EL (cell line): ENCODE measurements at regions not wholly inside any gene's neighbourhood (a gene's known extent, or its start where the extent isn't known, plus 50 kb on each side); places are given as distances from the start of the nearest gene placed in this dataset.
"Not testable (repeated sequence)": the region's sequence is repeated elsewhere in the genome, so short reads cannot be mapped to it uniquely, and the experiment has no call there.

Source experiments
- DNase-seq: peaks from one replicate; pipeline ENCODE4 v3.0.0-alpha.2; 2016

DNA sequence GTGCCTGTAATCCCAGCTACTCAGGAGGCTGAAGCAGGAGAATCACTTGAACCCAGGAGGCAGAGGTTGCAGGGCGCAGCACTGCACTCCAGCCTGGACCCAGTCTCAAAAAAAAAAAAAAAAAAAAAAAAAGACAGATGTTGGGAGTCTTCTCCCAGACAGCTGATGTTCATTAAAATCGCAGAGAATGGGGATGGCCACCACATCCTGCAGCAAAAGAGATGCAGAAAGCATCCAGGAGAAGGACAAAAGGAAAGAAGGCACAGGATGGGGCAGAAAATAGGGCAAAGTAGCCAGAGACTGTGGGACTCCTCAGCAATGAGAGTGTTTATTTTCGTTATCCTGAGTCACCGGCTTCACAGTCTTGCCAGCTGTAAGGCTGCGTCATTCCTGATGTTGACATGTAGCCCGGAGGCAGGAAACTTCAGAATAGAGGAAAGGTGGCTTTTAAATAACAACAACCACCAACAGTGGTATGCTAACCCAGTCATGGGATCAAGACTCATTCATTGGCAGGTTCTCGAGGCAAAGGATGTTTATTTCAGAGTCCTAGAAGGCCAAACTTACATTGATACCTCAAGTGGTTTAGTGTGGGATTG, 149.5 kb upstream of the SVIL start:
- peak; percentile 100 for DNase-seq

DNA sequence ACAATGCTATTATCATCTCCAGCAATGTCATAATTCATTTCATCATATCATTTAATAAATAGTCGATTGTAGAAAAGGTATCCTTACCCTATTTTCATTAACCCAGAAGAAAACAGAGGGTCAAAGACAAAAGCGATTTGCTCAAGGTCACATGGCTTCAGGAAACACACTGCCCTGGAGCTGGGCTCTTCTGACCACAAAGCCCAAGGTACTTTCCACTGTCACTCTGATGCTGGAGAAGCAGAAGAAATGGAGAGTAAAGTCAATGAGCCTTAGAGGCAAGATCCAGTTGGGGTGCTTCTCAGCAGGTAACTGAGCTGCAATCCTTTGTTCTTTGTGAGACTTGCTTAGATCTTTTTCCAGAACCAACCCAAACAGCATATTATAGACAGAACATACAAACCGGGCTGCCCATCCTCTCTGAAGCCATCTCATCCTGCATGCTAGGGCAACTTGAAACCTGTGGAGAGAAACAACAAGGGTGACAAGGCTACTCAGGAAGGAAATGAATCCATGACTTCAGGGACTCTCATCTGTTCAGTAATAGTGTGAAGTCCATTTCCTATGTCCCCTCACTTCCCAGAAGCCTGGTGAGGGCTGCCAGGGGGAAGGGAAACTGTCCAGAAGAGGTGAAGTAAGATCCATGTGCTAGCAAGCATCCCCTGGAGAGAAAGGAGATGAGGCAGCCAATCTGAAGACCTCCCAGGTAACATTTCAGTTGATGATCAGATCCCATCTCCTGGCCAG, 148.6 kb upstream of the SVIL start:
- no peak for DNase-seq

DNA sequence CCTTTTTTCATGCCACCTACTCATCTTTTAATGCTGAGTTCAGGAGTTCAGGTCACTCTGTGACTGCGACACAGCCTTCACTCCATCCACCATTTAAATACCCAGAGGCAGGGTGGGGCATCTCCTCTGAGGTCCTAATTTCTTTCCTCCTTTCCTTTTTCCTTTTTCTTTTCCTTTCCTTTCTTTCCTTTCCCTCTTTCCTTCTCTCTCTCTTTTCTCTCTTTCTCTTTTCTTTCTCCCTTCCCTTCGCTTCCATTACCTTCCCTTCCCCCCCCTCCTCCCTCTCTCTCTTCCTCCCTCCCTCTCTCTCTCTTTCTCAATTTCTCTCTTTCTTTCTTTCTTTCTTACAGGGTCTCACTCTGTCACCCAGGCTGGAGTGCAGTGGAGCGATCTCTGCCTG, 145.9 kb upstream of the SVIL start:
- no peak for DNase-seq

DNA sequence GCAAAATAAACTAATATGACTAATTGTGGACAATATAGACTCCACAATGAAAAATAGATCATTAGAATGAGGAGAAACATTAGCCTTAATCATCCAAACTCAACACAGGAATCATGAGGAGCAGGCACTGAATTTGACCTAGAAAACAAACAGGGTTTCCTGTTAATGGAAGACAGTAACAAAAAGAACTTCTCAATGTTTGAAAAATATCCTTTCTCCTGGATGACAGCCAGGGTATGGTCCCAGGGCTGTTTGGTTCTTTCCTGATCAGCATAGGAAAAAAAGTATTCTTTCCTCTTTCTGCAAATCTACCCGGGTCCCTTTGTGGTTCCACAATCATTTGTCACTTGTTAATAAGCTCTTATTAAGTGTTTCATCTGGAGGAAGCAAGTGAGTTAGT, 145.3 kb upstream of the SVIL start:
- DNase-seq: no peak

DNA sequence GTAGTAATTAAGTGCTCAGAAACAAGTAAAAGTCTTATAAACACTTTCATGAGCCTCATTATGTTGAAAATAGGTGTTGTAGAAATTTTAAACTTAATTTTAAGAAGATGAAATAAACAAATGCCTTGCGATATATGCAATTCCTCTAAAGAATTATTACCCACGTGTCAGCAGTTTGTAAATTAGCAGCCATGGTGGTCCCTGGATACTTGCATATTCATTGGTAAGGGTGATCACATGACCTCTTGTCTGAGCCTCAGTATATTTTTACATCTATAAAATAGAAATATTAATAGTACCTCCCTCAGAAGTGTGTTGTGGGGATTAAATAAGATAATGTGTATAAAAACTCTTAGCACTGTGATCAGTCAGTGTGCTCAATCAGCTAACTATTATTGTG, 141.5 kb upstream of the SVIL start:
- no peak for DNase-seq

DNA sequence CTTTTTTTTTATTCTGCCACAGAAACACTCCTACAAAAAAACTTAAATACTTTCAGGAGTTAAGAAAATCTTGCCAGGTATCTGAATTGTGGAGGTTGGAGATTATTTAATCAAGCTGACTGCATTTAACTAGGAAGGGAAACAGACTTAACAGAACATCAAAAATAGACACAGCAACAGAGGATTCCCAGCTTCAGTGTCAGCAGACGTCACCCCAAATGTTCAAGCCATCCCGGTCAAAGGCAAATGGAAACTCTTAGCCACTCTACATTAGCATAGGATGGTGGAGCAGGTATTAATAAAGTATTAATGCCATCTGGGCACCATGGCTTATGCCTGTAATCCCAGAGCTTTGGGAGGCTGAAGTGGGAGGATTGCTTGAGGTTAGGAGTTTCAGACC, 139.7 kb upstream of the SVIL start:
- no peak for DNase-seq

DNA sequence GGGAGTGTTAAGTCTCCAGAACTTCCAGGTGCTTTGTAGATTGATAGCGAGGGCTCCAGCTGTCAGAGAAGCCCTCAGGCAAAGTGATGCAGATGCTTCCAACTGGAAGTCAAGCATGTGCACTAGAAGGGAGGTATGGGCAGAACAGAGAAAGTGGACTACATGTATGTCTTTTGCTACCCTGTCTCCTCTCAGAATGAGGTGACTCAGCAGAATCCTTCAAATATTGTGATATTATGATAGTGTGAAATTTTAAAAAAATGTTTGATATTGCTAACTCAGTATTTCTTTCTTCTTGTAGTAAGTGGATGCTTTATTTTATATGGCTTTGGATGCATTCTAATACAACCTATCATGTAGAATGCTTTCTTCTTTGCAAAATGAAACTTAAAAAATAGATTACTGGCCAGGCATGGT, 138.9 kb upstream of the SVIL start:
- no peak for DNase-seq

DNA sequence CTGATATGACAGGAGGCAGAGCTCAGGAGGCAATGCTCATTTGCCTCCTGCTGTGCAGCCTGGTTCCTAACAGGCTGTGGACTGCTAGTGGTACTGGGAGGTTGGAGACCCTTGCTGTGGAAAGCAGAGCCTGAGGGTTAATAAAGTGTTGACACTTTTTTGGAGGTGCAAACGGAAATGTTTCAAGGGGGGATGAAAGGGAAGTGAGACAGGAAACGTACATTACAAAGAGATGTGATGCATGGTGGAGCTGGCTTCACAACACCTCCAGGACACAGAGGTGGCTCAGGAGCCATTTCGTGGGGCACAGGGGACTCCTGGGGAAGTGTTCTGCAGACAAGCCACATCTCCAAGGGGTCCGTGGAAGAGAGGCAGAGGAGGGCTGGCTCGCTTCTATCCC, 137.6 kb upstream of the SVIL start:
- DNase-seq: no peak

DNA sequence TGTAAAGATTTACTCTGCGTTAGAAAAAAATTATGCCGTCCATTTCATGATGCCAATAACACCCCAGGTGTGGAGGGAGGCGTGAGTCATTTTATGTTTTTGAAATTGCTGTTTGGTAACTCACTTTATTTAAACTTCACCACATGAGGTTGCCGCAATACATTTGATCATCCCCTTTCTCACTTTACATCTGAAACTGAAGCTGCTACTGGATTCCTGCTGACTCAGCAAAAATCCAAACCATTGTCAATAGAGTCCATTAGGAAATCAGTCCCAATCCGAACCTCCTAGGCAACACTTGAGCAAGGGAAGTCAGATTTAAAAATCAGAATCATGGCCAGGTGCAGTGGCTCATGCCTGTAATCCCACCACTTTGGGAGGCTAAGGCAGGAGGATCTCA, 136.6 kb upstream of the SVIL start:
- no peak for DNase-seq

DNA sequence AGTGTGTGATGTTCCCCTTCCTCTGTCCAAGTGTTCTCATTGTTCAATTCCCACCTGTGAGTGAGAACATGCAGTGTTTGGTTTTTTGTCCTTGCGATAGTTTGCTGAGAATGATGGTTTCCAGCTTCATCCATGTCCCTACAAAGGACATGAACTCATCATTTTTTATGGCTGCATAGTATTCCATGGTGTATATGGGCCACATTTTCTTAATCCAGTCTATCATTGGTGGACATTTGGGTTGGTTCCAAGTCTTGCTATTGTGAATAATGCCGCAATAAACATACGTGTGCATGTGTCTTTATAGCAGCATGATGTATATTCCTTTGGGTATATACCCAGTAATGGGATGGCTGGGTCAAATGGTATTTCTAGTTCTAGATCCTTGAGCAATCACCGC, 134.5 kb upstream of the SVIL start:
- not testable (repeated sequence) for DNase-seq

DNA sequence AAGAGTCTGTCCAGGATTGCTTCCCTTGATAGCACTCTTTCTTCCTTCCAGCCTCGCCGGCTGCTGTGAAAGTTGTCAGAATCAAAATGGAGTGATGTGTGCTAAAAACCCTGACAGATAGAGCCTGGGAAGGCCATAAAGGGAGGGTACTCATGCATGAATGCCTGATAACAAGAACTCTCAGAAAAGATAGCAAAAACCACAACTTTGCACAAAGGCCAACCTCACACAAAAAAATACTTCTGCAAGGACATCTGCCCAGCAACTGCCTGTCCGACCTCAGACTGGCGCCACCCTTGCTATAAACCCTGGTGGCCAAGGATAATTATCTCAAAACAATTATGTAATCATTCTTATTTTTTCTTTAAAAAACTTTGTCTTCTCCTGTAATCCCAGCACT, 133.2 kb upstream of the SVIL start:
- no peak for DNase-seq

DNA sequence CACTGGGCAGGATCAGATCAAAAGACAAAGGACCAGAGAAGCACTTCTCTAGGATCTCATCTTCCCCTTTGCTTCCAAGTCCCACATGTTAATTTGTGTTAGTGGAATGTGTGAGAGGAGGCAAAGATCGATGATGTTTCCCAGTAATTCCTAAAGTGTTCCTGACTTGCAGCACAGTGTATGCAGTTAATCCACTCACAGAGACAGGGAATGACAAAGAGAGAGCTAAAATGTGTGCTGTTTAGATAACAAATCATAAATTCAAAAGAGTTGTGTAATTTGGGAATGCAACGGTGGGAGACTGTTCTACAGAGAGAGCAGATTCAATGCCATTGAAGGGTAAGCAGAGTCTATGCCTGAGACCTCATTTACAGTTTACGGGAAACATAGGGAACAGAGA, 132.0 kb upstream of the SVIL start:
- no peak for DNase-seq

DNA sequence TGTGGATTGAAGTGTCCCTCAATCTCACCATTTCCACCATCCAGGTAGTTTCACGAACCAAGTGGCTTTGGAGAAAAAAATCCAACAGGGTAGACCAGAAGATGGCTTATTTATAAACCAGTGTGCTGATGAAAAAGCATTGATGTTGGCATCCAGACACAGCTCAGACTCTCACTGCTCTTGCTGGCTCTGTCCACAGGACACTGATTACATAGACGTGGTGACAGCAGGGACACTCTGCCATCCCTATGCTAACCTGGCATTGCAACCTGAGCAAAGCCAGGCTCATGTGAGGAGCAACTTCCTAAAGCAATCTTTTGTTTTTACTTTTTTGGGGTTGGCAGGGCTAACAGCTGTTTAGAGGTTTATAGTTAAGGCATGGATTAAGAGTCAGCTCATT, 130.6 kb upstream of the SVIL start:
- no peak for DNase-seq

DNA sequence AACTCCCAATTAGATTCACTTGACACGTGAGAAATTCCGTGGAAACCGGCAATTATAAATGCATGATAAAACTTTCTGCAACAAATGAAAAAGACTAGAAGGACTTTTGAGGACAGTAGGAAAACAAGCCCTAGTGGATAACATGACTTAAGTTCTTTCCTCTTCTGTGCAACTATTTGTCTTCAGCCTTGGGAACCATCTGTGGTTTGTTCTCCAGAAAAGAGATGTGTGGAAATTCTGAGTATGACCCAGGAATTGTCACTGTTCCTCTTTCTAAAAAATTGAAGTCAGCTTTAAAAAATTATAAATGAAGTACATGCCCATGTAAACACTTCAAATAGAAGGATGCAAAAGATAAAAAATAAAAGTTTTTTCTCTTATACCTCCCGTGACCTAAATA, 128.6 kb upstream of the SVIL start:
- DNase-seq: no peak

DNA sequence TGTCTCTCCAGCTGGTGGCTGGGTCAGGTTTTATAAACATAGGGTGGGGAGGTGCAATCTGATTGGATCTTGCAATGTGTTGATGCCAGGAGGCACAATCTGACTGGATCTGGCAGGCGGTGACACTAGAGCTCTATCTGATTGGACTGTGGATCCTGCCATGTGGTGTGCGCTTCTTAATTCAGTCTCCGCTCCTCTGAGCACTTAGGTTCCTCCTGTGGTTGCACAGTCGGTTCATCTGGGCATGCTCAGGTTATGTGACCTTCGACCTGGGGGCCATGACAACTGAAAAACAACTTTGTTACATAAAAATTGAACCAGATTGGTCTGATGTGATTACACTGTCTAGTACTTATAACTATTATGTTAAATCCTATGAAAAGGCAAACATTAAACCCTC, 127.1 kb upstream of the SVIL start:
- no peak for DNase-seq

DNA sequence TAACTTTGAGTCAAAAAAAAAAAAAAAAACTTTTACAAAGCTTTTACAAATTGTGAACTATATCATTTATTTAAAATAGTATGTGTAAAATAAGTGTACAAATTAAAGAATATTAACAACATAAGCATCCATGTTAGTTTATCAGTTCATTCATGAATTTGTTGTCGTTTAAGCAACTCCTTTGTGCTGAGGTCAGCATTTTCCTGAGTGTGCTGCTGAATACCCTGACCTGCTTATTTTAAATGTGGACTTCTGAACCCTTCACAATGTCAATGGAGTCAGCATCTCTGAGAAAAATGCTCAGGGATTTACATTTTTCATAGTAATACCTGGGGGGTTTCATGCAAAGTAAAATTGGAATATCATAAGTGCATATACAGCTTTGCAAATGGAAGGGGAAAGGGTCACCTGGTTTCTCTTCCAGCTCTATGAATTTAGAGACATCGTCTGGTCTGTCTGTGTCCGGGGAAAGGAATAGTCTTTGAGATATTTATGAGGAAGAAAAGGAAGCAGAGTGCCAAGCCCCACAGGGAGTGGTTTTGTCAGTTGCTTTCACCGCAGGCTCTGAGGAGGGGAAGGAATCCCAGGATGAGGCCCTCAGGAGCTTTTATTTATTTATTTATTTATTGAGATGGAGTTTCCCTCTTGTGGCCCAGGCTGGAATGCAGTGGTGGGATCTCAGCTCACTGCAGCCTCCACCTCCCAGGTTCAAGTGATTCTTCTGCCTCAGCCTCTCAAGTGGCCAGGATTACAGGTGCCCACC, 125.5 kb upstream of the SVIL start:
- no peak for DNase-seq

DNA sequence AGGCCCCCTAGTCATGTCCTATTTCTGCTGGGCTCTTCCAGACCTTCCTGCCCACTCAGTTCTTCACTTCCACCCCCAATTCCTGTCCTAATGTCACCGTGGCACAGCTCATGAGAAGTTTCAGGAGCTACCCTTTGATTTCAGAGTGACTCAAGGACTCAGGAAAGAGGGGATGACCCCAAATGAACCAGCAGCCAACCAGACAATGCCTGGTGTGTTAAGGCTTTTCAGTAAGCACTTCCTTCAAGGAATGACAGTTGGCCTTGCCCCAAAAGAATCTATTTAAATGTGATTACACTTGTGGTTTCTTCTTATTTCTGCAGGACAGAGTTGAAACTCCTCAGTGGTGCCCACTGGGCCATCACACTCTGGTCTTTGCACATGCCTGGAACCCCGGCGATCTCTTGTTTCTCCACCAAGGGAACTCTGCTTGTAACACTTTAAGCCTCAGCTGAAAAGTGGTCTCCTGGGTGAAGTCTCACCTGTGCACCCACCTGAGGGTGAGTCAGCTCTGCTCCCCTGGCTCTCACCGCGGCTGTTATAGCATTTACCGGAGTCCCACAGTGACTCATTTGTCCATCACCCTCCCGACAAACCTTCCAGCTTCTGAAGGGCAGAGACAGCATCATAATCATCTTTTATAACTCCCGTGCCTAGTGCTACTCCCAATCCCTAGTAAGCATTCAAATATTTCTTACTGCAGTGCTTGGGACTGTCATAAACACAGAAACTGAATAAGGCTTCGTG, 123.0 kb upstream of the SVIL start:
- DNase-seq: peak; percentile 17

DNA sequence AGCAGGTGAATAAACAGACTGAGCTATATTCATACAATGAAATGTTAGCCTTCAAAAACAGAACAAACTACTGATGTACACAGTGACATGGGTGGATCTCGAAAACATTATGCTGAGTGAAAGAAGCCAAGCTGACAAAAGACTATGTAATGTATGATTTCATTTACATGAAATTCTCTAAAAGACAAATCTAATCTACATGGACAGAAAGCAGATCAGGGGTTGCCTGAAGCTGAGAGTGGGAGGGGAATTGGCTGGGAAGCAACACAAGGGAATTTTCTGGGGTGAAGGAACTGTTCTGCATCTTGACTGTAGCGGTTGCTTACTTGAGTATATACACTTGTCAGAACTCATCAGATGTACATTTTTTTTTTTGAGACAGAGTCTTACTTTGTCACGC, 121.7 kb upstream of the SVIL start:
- no peak for DNase-seq

DNA sequence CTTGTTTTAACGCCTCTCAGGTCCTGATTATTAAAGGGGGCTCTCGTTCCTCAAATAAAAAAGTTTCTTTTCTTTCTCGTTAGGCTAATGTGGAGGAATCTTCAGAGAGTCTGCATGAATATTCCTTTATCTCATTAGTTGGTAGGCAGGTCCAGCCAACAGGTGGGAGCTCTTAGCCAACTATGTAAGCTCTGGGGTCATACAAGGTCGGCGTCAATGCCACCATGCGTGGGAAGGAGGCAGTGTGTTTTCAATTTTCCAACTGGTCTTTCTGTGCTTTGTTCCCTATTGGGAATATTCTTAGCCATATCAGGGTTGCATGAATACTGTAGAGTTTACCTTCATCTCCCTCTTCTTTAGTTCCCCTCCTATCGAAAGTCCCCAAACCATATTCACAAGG, 118.5 kb upstream of the SVIL start:
- DNase-seq: no peak

DNA sequence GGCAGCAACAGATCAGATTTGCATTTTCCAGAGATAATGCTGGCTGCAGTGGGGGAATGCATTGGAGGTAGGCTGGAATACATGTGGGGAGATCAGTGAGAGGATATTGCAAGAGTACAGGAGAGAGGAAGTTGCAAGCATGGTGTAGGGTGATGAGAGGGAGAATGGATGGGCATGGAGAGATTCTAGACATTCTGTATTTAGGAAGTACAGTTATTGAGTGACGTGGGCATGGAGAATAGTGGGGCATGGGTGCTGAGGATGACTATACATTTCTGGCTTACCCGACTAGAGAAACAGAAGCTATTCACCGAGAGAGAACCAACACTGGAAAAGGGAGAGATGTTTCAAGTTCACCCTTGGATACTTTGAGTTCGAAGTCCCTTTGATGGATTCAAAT, 116.9 kb upstream of the SVIL start:
- no peak for DNase-seq

DNA sequence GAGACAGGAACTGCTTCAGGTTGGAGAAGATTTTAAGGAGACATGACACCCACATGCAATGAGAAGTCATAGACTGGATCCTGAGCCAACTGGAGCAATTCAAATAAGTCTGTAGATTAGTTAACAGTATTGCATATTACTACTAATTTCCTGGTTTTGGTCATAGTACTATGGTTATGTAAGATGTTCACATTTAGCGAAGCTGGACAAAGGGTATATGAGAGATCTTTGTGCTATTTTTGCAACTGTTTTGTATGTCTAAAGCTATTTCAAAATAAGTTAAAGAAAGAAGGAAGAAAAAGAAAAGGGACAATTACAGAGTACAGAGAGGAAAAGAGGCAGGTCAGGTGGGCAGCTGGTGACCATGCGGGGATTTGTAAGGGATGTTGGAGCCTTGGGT, 116.5 kb upstream of the SVIL start:
- no peak for DNase-seq

DNA sequence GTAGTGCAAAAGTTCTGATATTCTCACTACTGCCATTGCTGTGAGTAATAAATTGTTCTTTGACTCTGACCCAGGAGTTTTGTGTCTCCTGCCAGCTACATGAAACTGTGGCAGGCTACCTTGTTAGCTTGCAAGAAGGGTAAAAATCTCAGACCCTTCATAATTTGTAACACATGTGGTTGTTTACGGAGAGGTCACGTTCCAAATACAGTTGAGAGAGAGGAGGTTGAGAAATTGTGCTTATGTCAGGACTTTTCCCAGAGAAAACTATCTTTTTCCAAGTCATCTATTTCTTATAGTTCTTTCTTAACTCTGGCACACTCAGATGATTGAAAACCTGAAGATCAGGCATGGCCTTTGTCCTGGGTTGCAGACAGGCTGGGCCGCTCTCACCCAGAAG, 114.4 kb upstream of the SVIL start:
- DNase-seq: no peak

DNA sequence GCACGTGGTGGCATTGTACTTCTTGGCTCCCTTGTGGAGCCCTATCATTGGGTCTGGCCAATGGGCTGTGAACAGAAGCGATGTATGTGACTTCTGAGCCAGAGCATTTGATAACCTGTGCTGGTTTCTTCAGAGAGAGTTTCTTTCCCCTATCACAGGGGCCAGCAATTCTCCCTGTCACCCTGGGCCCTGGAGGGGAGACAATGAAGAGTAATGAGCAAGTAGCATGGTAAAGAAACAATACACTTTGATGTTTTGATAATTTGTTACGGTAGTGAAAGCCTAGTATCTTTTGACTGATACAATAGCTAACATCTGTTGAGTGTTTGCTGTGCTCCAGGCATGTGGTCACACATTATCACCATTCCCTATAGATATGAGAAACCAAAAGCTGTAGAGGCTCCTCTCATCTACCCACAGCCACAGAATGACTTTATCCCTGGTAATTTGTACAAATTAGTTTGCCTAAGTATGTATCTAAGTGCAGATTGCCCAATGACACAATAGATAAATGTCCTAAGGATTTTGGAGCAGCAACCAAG, 113.4 kb upstream of the SVIL start:
- no peak for DNase-seq
